Inferior parietal cortex (tissue), 1 donor: ENCODE measurements at regions not wholly inside any gene's neighbourhood (a gene's known extent, or its start where the extent isn't known, plus 50 kb on each side); places are given as distances from the start of the nearest gene placed in this dataset.
"Not testable (repeated sequence)": the region's sequence is repeated elsewhere in the genome, so short reads cannot be mapped to it uniquely, and the experiment has no call there.

ENCODE experiments used
- DNase-seq: peaks from one replicate; pipeline ENCODE4 v3.0.0-alpha.2; 2016; ENCODE audit errors: extremely low spot score

DNA sequence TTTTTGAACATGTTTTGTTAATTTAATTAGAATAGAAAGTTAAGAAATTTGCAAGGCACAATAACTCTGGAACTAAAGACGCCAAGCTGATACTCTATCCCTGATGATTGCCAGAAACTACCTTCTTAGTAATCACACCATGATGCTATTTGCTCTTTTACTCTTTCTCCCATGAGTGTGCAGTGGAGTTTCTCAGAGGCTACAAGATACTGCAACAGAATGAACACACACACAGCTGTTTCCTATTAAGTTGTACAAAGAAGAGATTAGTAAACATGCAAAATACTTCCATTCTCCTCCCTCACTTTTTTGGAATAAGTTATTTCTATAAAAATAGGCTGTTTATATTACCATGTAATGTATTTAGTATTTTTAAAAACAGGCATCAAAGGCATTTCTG, 1367.5 kb downstream of the AACS start:
- DNase-seq = no peak

DNA sequence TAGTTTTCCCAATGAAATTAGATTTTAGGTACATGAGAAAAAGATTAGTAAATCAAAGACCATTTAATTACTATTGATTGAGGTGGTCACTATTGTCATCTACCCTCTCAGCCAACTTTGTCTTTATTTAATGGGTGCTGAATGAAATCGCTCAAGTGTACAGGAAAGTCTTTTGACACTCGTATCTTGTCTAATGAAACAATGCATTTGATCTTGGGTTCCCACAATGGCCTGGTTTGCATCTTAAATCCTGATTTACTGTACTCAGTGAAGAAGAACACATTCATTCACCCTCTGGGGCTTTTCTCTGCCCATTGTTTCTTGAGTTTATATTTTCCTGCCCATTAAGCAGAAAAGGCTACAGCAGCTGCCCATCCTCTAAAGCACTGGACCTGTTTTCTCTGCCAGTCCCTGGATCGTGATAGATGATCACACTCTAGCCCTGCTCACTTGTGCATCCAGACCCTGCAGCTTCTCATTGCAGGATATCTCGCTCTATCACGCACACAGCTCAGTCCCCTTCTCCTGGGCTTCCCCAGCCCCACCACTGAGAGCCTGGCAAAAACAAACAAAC, 1369.3 kb downstream of the AACS start:
- DNase-seq = no peak

DNA sequence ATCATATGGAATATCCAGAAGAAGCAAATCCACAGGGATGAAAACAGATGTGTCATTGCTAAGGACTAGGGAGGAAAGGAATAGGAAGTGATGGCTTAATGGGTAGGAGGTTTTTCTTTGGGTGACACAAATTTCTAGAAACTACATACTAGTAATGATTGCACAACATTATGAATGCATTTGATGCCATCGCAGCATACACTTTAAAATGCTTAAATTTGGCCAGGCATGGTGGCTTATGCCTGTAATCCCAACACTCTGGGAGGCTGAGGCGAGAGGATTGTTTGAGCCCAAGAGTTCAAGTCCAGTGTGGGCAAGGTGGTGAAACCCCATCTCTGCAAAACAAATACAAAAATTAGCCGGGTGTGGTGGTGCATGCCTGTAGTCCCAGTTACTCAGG, 1370.8 kb downstream of the AACS start:
- DNase-seq = no peak

DNA sequence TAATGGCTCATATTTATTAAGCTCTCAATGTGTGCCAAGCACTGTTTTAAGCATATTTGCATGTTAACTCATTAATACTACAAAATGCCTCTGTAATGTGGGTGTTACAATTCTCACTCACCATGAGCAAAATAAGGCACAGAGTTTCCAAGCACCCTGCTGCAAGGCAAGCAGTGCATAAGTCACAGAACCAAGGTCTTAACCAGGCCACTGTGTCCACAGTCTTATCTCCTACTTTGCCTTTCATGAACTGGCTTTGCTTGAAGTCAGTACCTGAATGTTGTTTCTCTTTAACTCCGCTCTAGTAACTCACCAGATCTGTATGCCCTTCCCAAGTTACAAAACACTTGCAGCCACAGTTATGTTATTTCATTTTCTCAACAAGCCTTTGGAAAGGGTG, 1372.7 kb downstream of the AACS start:
- no peak for DNase-seq

DNA sequence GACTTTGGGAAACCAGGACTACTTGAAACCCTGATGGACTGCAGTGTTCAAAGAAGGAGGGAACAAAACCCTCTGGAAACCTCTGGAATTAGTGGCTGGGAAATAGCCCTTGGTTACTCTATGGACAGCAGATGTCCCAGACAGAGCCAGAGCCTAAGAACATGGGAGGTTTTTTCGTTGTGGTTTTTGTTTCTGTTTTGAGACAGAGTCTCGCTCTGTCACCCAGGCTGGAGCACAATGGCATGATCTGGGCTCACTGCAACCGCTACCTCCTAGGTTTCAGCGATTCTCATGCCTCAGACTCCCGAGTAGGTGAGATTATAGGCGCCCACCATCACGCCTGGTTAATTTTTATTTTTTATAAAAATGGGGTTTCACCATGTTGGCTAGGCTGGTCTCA, 1378.7 kb downstream of the AACS start:
- DNase-seq = no peak

DNA sequence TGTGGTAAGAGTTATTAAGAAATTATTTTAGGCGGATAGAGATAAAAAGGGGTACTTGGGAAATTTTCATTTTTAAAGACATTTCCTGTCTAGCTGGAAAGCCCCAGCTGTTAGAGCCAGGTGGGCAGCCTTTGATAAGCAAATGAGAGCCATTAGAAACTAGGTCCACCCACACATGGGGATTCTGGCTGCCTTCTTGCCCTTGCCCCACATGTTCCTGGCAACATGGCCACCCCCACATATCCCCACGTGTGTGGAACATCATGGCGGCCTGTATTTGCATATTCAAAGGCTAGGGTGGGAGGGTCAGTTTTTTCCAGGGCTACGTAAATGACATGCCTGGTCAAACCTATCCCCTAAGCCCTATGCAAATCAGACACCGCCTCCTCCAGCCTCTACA, 1382.1 kb downstream of the AACS start:
- no peak for DNase-seq

DNA sequence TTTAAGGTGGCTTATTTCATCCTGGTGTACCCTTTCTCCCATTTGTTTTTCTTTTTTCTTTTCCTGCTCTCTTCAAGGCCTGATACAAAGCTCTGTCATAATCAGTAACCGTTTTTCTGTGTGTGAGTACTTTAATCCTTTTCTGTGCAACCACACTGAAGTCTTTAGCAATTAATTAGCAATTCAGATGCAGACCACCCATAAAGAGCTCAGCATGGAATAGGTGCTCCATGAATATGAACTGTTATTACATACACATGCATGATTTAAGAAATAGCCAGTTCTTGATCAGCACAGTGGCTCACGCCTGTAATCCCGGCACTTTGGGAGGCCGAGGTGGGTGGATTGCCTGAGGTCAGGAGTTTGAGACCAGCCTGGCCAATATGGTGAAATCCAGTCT, 1386.6 kb downstream of the AACS start:
- no peak for DNase-seq

DNA sequence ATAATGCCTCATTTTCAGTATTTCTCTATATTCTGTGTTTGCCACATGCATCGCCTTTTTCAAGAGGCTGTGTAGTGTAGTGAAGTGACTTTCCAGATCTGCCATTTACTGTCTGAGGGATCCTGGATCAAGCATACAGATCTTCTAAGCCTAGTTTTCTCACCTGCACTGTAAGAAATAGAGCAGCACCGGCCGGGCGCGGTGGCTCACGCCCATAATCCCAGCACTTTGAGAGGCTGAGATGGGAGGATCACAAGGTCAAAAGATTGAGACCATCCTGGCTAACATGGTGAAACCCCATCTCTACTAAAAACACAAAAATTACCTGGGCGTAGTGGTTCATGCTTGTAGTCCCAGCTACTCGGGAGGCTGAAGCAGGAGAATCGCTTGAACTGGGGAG, 1387.5 kb downstream of the AACS start:
- DNase-seq = not testable (repeated sequence)

DNA sequence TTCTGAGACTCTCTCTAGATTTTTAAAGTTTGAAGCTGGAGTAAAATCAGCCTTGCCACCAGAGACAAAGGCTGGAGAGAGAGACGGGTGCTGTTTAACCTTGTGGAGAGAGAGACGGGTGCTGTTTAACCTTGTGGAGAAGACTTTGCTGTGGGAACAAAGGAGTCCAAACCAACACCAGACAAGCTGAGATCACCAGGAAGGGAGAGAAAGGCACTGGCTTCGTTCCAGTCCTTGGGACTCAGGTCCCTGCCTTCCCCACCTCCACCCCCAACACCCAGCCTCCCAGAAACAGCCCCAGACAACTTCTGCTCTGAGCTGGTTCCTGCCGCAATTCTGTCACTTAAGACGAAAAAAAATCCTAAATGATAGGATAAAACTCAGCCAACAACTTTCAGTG, 1389.3 kb downstream of the AACS start:
- no peak for DNase-seq

DNA sequence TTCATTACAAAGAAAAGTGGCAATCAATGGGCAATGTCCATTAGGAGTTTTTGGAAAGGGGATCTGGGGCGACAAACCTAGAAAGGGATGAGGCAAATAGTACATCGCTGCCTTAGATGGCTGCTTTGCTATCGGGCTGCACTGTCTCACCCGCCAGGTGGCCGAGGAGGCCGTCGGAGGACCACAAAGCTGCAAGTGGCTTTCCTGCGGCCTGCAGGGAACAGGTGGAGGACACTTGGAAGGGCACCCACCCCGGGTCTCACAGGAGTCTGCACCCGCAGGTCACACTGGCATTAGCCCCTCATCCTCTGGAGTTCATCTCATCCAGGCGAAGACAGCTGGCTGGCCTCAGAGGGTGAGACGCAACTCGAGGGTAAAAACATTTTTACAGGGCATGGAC, 1392.5 kb downstream of the AACS start:
- no peak for DNase-seq

DNA sequence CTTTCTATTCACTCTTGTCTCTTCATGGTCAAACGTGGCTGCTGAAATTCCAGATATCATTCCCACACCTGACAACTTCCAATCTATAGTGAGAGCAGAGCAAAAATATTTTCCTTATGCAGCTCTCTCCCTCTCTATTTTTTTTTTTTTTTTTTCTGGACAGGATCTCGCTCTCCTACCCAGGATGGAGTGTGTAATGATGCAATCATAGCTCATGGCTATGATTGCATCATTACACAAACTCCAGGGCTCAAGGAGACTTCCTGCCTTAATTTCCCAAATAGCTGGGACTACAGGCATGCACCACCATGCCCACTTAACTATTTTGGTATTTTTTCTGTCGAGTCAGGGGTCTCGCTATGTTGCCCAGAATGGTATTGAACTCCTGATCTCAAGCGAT, 1398.9 kb downstream of the AACS start:
- DNase-seq = no peak

DNA sequence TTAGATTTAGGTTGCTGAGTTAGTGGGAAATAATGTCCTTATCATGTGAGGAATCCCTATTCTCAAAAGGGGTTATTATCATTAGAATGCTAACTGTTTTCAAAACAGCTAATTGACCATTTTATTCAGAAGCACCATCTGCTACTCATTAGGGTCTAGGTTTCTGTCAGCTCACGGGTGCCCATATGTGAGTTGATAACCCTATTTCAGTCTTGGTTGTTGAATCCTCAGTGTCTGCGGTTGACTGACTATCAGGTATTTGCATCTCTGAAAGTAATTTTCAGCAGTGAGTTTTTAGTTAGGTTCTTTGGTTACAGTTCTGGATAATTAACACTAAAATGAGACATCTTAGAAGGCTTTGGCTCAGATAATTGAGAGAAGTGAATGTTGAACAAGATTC, 1404.0 kb downstream of the AACS start:
- no peak for DNase-seq

DNA sequence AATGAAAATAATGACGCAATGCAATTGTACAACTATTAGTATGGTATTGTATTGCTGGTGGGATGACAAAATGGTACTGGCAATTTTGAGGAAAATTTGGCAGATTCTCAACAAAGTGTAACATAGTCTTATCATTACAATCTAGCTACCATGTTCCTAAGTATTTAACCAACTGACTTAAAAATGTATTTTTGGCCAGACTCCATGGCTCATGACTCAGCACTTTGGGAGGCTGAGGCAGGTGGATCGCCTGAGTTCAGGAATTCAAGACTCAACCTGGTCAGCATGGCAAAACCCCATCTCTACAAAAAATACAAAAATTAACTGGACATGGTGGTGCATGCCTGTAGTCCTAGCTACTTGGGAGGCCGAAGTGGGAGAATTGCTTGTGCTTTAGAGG, 1409.5 kb downstream of the AACS start:
- DNase-seq = no peak

DNA sequence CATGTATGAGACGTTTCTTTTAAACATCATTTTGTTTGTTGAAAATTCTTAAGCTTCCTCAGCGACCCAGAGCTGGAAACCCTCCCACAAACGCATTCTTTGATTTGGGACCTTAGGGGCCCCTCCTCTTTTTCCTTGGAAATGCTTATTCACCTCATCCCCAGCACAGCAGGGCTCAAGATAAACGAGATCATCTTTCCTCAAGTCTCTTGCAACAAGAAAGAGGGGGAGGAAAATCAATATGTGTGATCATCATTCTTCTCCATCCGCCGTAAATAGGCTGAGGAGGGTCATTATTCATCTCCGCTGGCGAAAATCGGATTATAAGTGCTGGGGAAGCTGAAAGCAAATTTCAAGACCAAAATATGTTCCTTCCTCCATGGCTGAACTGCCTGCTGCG, 1415.2 kb downstream of the AACS start:
- no peak for DNase-seq

DNA sequence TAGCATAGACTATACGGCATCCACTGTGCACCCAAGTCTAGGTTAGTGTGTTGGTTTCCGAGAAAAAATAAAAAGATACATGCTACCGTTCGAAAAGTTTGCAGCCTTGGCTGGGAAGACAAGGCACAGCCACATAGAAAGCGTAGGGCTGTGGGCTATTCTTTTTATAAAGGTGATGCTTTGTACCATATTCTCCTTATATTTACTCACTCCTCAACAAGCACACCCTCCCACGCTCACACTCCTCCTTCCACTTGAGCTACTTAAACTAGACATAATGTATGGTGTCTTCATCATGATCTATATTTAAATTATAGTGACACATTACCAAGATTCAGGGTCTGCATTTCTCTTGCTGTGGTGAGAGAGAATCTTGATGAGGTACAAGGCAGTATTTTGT, 1416.5 kb downstream of the AACS start:
- DNase-seq = peak; percentile 24

DNA sequence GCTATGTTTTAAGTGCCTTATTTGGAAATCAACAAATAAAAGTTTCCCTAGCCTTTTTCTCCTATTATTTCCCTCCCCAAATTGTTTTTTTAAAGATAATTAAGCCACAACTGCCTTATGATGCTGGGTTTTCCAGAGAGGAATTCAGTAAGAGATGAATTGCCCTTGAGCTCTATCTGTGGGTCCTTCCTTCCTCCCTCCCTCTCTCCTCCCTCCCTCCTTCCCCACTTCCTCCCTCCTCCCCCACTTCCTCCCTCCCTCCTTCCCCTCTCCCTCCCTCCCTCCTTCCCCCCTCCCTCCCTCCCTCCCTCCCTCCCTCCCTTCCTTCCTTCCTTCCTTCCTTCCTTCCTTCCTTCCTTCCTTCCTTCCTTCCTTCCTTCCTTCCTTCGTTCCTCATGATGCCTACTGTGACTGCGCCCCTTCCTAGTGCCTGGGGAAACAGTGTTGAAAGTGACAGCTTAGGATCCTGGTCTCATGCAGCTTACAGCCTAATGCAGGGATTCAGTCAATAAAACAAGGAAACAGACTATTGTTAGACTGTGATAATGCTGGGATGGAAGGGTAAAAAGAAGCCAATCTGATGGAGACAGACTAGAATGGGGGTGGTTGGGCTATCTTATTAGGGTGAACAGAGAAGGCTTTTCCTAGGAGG, 1417.1 kb downstream of the AACS start:
- DNase-seq = no peak

DNA sequence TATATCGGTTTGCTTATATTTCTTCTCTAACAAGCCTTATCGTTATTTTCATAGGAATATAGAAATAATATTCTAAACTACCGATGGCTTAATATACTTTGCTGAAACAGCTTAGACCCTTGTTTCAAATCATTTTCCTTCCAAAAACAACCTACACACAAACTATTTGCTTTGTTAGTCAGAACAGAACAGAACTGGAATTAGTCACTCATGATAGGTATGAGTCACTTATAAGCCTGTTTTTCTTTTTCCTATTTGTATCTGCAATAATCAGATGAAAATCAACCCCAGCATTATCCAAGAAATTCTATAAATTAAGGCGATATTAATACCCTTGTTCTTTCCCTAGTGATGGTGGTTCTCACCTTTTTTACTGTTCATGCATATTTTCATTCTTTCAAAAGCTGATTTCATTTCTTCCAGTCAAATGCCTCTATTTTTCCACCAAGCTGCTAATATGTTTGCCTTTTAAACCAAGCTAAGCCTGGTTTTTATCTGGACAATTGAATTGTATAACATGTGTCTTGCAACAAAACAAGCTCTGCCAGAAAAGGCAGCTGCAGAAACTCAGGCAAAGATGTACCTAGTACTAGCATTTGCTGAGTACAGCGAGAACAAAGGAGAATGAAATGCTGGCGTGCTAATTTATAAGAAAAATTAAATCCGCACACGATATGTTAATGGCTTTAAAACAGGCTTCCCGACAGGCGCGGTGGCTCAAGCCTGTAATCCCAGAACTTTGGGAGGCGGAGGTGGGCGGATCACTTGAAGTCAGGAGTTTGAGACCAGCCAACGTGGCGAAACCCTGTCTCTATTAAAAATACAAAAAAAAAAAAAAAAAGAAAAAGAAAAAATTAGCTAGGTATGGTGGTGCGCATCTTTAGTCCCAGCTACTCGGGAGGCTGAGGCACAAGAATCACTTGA, 1418.2 kb downstream of the AACS start:
- peak; percentile 17 for DNase-seq

DNA sequence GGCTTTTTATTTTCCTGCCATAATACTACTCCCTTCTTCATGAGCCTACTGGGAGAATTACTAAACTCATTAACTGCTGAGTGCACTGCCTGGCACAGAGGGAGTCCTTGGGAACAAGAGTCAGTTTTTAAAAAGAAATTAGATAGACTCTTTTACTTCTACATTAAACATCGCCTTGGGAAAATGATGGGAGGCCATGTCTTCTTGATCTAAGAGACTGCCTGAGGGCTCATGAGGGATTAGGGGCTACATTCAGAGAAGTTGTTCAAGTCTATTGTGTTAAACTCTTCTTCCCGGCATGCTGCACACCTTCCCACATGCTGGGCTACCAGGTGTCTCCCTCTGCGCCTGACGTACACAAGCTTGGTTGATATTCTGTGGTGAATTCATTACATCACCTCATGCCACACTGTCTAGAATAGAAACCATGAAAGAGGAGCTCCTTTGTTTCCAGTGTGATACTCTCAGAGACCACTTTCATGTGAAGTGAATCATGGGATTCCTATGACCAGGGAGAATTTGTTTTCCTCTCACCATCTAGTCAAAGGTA, 1422.3 kb downstream of the AACS start:
- no peak for DNase-seq

DNA sequence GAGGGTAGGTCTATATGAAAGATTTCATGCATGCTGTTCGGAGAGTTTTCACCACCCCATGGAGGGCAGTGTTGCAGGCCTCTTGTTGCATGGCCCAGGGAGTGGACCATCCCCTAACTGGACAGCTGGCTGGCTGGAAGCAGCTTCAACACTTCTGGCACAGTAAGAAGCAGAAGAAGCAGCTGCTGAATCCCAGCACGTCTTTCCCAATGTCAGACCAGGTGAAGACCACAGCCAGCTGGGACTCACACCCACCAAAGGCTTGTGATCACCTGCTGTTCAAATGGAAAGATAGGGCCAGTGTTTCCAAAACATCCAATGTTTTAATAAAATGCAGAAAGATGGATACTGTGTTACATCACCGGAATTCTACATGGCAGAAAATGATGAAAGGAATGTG, 1423.6 kb downstream of the AACS start:
- DNase-seq = no peak

DNA sequence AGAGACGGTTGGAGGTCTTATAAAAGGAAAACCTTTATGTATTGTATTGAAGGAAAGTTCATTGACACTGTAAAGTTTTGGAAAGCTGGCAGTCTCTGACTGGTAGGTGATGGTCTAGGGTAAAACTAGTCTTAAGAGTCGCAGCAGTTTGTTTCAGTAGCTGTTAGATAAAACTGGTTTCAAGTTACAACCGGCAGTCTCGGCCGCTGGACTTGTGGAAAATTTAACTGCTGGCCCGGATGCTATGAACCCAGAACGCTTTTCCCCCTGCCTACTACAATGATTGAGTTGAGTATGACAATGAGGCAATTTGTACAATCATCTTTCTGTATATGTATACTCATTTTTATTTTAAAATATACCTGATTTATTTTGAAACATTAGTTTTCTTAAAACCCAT, 1426.9 kb downstream of the AACS start:
- DNase-seq = no peak

DNA sequence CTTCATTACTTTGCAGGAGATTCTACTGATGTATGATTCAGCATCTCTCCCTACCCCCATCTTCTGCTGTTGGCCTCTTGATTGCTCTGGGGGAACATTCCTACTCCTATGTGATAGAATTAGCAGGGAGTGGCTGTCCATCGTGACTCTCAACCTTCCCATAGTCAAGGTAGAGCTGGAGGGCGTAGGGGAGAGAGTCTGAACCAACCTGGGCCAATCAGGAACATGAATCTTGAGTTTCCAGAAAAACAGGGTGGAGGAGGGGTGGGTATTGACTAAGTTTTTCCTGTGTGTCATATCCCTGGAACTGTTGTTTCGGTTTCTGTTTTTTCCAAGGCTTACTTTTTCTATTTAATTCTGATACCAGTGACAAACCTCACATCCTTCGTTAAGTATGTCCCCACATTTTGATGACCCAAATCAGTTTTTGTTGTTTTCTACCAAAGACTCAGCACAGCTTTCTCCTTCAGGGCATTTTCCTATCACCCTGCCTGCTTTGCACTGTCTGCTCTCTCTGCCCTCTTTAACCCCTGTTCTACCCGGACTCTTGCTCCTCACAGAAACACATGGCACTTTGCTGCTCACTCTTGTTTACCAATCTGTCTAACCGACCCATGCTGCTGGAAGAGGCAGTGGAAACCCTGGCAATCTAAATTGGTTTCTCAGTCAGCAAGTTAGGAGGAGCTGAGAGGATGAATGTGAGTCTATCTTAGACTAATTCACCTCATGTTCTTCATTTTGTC, 1428.3 kb downstream of the AACS start:
- no peak for DNase-seq

DNA sequence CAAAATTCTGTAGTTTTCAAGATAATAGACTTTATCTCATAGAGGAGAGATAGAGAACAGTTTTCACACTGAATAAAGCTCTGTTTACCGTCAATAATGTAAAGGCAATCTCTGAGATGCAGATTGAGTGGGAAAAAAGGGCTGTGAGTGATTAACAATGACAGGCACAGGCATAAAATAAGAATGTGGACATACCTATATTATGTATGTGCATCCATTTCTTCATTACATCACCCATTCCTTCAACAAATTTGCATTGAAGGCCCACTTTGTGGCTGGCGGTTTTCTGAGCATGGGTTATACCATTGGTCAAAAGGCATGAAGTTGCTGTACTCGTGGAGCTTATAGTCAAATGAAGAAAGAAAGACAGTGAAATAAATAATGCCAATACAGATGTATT, 1431.0 kb downstream of the AACS start:
- DNase-seq = no peak
